AG09319 (cell line): ENCODE measurements at regions not wholly inside any gene's neighbourhood (a gene's known extent, or its start where the extent isn't known, plus 50 kb on each side); places are given as distances from the start of the nearest gene placed in this dataset.
"Not testable (repeated sequence)": the region's sequence is repeated elsewhere in the genome, so short reads cannot be mapped to it uniquely, and the experiment has no call there.

Experiments
- DNase-seq: peaks from one replicate; pipeline ENCODE4 v3.0.0-alpha.2; 2010; ENCODE audit warnings: low read depth; ENCODE audit errors: extremely low read depth
- CTCF ChIP-seq: IDR thresholded peaks from 2 replicates; pipeline ENCODE4 v1.5.1; 2011; ENCODE audit warnings: low read depth, mild to moderate bottlenecking, inconsistent platforms, low read length, moderate library complexity

- TF ChIP-seq CTCF = no peak
- DNase-seq = no peak
Measured at GRCh38 chr4:66567551-66567950, 897.3 kb upstream of the EPHA5 start.

- TF ChIP-seq CTCF = no peak
- no peak for DNase-seq
Measured at GRCh38 chr4:66565801-66566200, 895.5 kb upstream of the EPHA5 start.

GRCh38 chr4:66564901-66565651 is 894.8 kb upstream of the EPHA5 start:
- no peak for TF ChIP-seq CTCF
- peak; percentile 66 for DNase-seq

GRCh38 chr4:66562276-66562806 is 892.1 kb upstream of the EPHA5 start:
- DNase-seq = no peak
- no peak for TF ChIP-seq CTCF

- not testable (repeated sequence) for DNase-seq
Measured at GRCh38 chr4:66561465-66562053, 891.3 kb upstream of the EPHA5 start.

GRCh38 chr4:66558651-66559050 is 888.4 kb upstream of the EPHA5 start:
- TF ChIP-seq CTCF = no peak
- DNase-seq = no peak

- no peak for DNase-seq
- TF ChIP-seq CTCF = no peak
Measured at GRCh38 chr4:66556651-66557278, 886.5 kb upstream of the EPHA5 start.
